IPS DF 6.9 (cell line): ENCODE measurements at regions not wholly inside any gene's neighbourhood (a gene's known extent, or its start where the extent isn't known, plus 50 kb on each side); places are given as distances from the start of the nearest gene placed in this dataset.
"Not testable (repeated sequence)": the region's sequence is repeated elsewhere in the genome, so short reads cannot be mapped to it uniquely, and the experiment has no call there.

Source experiments
- DNase-seq: peaks from one replicate; pipeline ENCODE4 v3.0.0-alpha.2; 2013; ENCODE audit warnings: low read depth, low spot score
- H3K27ac ChIP-seq: one replicate; pipeline ENCODE4 v1.5.1; 2013; ENCODE audit warnings: low read length, control low read depth
- H3K27me3 ChIP-seq: 2 replicates; pipeline ENCODE4 v1.6.1; 2013; ENCODE audit warnings: mild to moderate bottlenecking, low read length; ENCODE audit not compliant: control insufficient read depth, insufficient read depth
- H3K36me3 ChIP-seq: 2 replicates; pipeline ENCODE4 v1.6.1; 2013; ENCODE audit warnings: low read length; ENCODE audit not compliant: control insufficient read depth, insufficient read depth
- H3K4me1 ChIP-seq: 2 replicates; pipeline ENCODE4 v1.6.1; 2013; ENCODE audit warnings: low read length; ENCODE audit not compliant: control insufficient read depth, insufficient read depth
- H3K4me3 ChIP-seq: 2 replicates; pipeline ENCODE4 v1.5.1; 2013; ENCODE audit warnings: mild to moderate bottlenecking, low read length
- H3K9me3 ChIP-seq: 2 replicates; pipeline ENCODE4 v1.6.1; 2013; ENCODE audit warnings: low read length, inconsistent platforms; ENCODE audit not compliant: control insufficient read depth, insufficient read depth
- WGBS: extraction: QIAGEN DNeasy Blood & Tissue Kit; methylation state at CpG from one replicate; pipeline ENCODE4 v1.1.7; 2013; ENCODE audit warnings: mixed read lengths, missing lambda C conversion rate; ENCODE audit not compliant: insufficient read length, insufficient coverage; 5-methylcytosine and 5-hydroxymethylcytosine counted together

GRCh38 chr17:77037943-77038342, 102.8 kb upstream of the SEC14L1 start:
- DNase-seq: no peak
- WGBS: no CpG with 5 or more reads among the region's 7 CpGs
- Histone ChIP-seq H3K36me3 (no peaks in the 10 kb centered on the region), H3K4me1 (no peaks in the 10 kb centered on the region; the same call in 1 of the 2 replicates), H3K27ac (no peak overlapping the region), H3K9me3 (no peaks in the 10 kb centered on the region), H3K27me3 (no peaks in the 10 kb centered on the region), H3K4me3 (no peak overlapping the region)

- no peak for DNase-seq
- Histone ChIP-seq H3K4me1 (no peaks in the 10 kb centered on the region; the same call in 1 of the 2 replicates), H3K36me3 (no peaks in the 10 kb centered on the region), H3K9me3 (no peaks in the 10 kb centered on the region), H3K4me3 (no peak overlapping the region), H3K27me3 (no peaks in the 10 kb centered on the region), H3K27ac (no peak overlapping the region)
- no CpG with 5 or more reads among the region's 20 CpGs for WGBS
These were observed 101.7 kb upstream of the SEC14L1 start for GRCh38 chr17:77038884-77039555.

- WGBS: no CpG with 5 or more reads among the region's 11 CpGs
- H3K9me3 ChIP-seq: no peaks in the 10 kb centered on the region
These were observed 98.1 kb upstream of the SEC14L1 start for GRCh38 chr17:77042476-77043231.

GRCh38 chr17:77045441-77046041, 95.2 kb upstream of the SEC14L1 start:
- H3K9me3 ChIP-seq: no peaks in the 10 kb centered on the region
- no peaks in the 10 kb centered on the region; the same call in 1 of the 2 replicates for H3K27me3 ChIP-seq
- H3K36me3 ChIP-seq: no peaks in the 10 kb centered on the region
- H3K4me1 ChIP-seq: no peaks in the 10 kb centered on the region
- DNase-seq: no peak
- H3K4me3 ChIP-seq: no peak overlapping the region
- no CpG with 5 or more reads among the region's 7 CpGs for WGBS
- H3K27ac ChIP-seq: no peak overlapping the region

More at GRCh38 chr17:77042476-77043231, 98.1 kb upstream of the SEC14L1 start:
- no peak for DNase-seq
- Histone ChIP-seq H3K27me3 (no peaks in the 10 kb centered on the region), H3K36me3 (no peaks in the 10 kb centered on the region), H3K4me3 (no peak overlapping the region), H3K27ac (no peak overlapping the region), H3K4me1 (no peaks in the 10 kb centered on the region)

- H3K27me3 ChIP-seq: no peaks in the 10 kb centered on the region; the same call in 1 of the 2 replicates
- WGBS: no CpG with 5 or more reads among the region's 12 CpGs
- no peak overlapping the region for H3K27ac ChIP-seq
- no peaks in the 10 kb centered on the region for H3K36me3 ChIP-seq
- no peak for DNase-seq
- no peaks in the 10 kb centered on the region for H3K9me3 ChIP-seq
- H3K4me1 ChIP-seq: no peaks in the 10 kb centered on the region
- no peak overlapping the region for H3K4me3 ChIP-seq
These were observed 91.3 kb upstream of the SEC14L1 start for GRCh38 chr17:77049440-77049839.

GRCh38 chr17:77050901-77051300, 89.9 kb upstream of the SEC14L1 start:
- not testable (repeated sequence) for H3K9me3 ChIP-seq, H3K4me3 ChIP-seq, H3K4me1 ChIP-seq, H3K27me3 ChIP-seq, H3K36me3 ChIP-seq, H3K27ac ChIP-seq, DNase-seq
- WGBS: no CpG with 5 or more reads among the region's 14 CpGs

- DNase-seq: no peak
- Histone ChIP-seq H3K27me3 (no peaks in the 10 kb centered on the region; the same call in 1 of the 2 replicates), H3K9me3 (no peaks in the 10 kb centered on the region), H3K36me3 (no peaks in the 10 kb centered on the region), H3K27ac (no peak overlapping the region), H3K4me3 (no peak overlapping the region), H3K4me1 (no peaks in the 10 kb centered on the region; the same call in 1 of the 2 replicates)
- WGBS: no CpG with 5 or more reads among the region's 10 CpGs
These were observed 85.8 kb upstream of the SEC14L1 start for GRCh38 chr17:77054936-77055335.

GRCh38 chr17:77055453-77055852, 85.3 kb upstream of the SEC14L1 start:
- Histone ChIP-seq H3K4me1 (no peaks in the 10 kb centered on the region; the same call in 1 of the 2 replicates), H3K4me3 (no peak overlapping the region), H3K9me3 (no peaks in the 10 kb centered on the region), H3K27ac (no peak overlapping the region), H3K27me3 (no peaks in the 10 kb centered on the region), H3K36me3 (no peaks in the 10 kb centered on the region)
- no peak for DNase-seq
- WGBS: no CpG with 5 or more reads among the region's 7 CpGs

GRCh38 chr17:77058016-77058415, 82.8 kb upstream of the SEC14L1 start:
- Histone ChIP-seq H3K9me3 (no peaks in the 10 kb centered on the region), H3K27ac (no peak overlapping the region), H3K27me3 (no peaks in the 10 kb centered on the region), H3K4me3 (no peak overlapping the region), H3K36me3 (no peaks in the 10 kb centered on the region), H3K4me1 (no peaks in the 10 kb centered on the region; the same call in 1 of the 2 replicates)
- WGBS: no CpG with 5 or more reads among the region's 5 CpGs
- DNase-seq: no peak

- H3K27me3 ChIP-seq: no peaks in the 10 kb centered on the region
- H3K4me1 ChIP-seq: no peaks in the 10 kb centered on the region
- no CpG with 5 or more reads among the region's 10 CpGs for WGBS
- no peaks in the 10 kb centered on the region for H3K9me3 ChIP-seq
- no peak overlapping the region for H3K4me3 ChIP-seq
- H3K36me3 ChIP-seq: no peaks in the 10 kb centered on the region
- no peak for DNase-seq
- H3K27ac ChIP-seq: no peak overlapping the region
These were observed 79.1 kb upstream of the SEC14L1 start for GRCh38 chr17:77061669-77062068.
